ENCODE measurements at regions not wholly inside any gene's neighbourhood (a gene's known extent, or its start where the extent isn't known, plus 50 kb on each side); places are given as distances from the start of the nearest gene placed in this dataset.

DNA sequence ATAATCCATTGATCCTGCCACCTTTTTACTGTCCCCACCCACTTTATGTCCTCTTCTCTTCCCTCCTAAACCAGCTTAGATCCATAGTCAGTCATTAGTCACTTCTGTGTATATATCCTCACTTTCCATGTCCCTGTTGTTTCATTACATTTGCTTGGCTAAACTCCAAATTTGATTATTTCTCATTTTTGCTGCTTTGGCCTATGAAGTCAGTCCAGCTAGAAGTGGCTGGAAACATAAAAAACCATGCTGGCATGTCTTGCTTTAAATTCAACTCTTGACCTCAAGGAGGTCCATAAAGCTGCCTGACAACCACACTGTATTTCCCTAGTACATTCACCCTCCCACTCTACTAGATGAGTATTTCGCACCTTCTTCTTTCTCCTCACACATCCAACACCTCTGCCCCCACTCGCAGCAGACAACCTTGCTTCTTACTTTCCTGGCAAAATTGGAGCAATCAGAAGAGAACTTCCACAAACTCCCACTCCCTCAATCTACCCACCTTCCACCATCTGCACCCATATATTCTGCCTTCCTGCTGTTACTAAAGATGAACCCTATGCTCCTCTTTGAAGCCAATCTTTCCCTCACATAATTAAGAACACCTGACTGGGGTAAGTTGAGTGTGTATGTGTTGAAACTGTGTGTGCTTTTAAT is 72.1 kb downstream of the ZNF648 start:
- Histone ChIP-seq H3K4me1 (ENCODE audit: control insufficient read depth, low read length) (no peaks in the 10 kb centered on the region), H3K27me3 (ENCODE audit: control insufficient read depth, low read length) (no peaks in the 10 kb centered on the region), H3K9me3 (ENCODE audit: control insufficient read depth, insufficient read depth, low read length) (no peaks in the 10 kb centered on the region), H3K27ac (ENCODE audit: low read depth, low read length) (no peak overlapping the region), H3K4me2 (ENCODE audit: low read length) (no peak overlapping the region), H3K9me2 (replicated peaks; ENCODE audit: control insufficient read depth, low read length) (no peaks in the 10 kb centered on the region), H4K20me1 (ENCODE audit: control insufficient read depth, insufficient read depth, low read depth, low read length) (no peaks in the 10 kb centered on the region), H3K4me3 (ENCODE audit: low read length) (no peak overlapping the region), H3K79me2 (ENCODE audit: control insufficient read depth, low read length) (no peaks in the 10 kb centered on the region), H3K36me3 (ENCODE audit: control insufficient read depth, low read length) (no peaks in the 10 kb centered on the region), H3F3A (ENCODE audit: control insufficient read depth, insufficient read depth) (no peaks in the 10 kb centered on the region)
- TF ChIP-seq EZH2phosphoT487 (IDR thresholded peaks at IDR 0.05; ENCODE audit: borderline replicate concordance, low read length) = no peak
- TF ChIP-seq, protein P1, sequence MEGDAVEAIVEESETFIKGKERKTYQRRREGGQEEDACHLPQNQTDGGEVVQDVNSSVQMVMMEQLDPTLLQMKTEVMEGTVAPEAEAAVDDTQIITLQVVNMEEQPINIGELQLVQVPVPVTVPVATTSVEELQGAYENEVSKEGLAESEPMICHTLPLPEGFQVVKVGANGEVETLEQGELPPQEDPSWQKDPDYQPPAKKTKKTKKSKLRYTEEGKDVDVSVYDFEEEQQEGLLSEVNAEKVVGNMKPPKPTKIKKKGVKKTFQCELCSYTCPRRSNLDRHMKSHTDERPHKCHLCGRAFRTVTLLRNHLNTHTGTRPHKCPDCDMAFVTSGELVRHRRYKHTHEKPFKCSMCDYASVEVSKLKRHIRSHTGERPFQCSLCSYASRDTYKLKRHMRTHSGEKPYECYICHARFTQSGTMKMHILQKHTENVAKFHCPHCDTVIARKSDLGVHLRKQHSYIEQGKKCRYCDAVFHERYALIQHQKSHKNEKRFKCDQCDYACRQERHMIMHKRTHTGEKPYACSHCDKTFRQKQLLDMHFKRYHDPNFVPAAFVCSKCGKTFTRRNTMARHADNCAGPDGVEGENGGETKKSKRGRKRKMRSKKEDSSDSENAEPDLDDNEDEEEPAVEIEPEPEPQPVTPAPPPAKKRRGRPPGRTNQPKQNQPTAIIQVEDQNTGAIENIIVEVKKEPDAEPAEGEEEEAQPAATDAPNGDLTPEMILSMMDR (IDR thresholded peaks at IDR 0.05; ENCODE audit: low read depth, low read length, poor library complexity, severe bottlenecking) = no peak

DNA sequence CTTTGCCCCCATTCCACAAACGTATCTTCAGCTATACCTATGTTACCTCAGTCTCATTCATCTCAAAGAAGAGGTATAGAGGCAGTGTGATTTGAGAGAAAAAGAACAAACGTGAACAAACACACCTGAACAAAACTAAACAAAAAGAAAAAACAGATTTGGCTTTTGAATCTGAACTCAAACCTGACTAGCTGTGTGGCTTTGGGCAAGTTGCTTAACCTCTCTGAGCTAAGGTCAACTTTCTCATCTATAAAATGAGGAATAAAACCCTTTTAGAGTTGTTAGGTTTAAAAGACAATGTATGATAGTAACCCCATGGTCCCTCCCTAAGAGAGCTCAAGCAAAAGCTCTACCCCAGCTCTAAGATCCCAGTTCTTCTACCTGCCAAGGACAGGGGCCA is 73.5 kb downstream of the ZNF648 start:
- no peaks in the 10 kb centered on the region for H3K4me1 ChIP-seq (ENCODE audit: control insufficient read depth, low read length)
- H3K27me3 ChIP-seq (ENCODE audit: control insufficient read depth, low read length) = peaks cover 2% of the 10 kb centered on the region; the same call in 1 of the 2 replicates
- H3K9me2 ChIP-seq (replicated peaks; ENCODE audit: control insufficient read depth, low read length) = no peaks in the 10 kb centered on the region
- TF ChIP-seq, protein P1 (IDR thresholded peaks at IDR 0.05; ENCODE audit: low read depth, low read length, poor library complexity, severe bottlenecking) = no peak
- TF ChIP-seq EZH2phosphoT487 (IDR thresholded peaks at IDR 0.05; ENCODE audit: borderline replicate concordance, low read length) = no peak
- H3K9me3 ChIP-seq (ENCODE audit: control insufficient read depth, insufficient read depth, low read length) = no peaks in the 10 kb centered on the region
- no peaks in the 10 kb centered on the region for H3K79me2 ChIP-seq (ENCODE audit: control insufficient read depth, low read length)
- H3F3A ChIP-seq (ENCODE audit: control insufficient read depth, insufficient read depth) = no peaks in the 10 kb centered on the region
- no peaks in the 10 kb centered on the region for H3K36me3 ChIP-seq (ENCODE audit: control insufficient read depth, low read length)
- no peak overlapping the region for H3K27ac ChIP-seq (ENCODE audit: low read depth, low read length)
- H3K4me2 ChIP-seq (ENCODE audit: low read length) = no peak overlapping the region
- H4K20me1 ChIP-seq (ENCODE audit: control insufficient read depth, insufficient read depth, low read depth, low read length) = no peaks in the 10 kb centered on the region
- H3K4me3 ChIP-seq (ENCODE audit: low read length) = no peak overlapping the region

DNA sequence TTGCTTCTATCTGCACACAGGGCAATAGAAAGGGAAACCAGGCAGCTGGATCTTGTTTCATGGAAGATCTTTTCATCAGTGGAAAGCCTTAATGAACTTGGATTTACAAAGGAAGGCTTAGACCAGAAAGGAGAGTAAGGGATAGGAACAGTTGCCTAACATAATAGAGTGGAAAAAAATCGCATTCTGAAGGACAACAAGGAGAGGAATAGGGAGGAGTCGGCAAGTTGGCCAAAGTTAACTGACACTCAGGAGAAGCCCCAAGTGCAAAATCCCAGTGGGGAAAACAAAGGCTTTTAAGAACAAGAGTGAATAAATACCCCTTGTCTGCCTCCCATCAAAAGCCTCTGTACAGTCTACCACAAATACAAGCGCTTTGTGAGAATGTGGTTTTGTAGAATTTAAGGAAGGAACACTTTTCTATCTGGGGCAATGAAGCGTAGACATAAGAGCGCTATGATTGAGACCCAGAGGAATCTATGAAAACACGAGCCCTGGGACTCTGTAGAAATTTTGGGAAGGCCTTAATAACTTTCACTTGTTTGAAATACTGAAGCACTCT is 74.1 kb downstream of the ZNF648 start:
- Histone ChIP-seq H3K27ac (ENCODE audit: low read depth, low read length) (no peak overlapping the region), H3K9me3 (ENCODE audit: control insufficient read depth, insufficient read depth, low read length) (no peaks in the 10 kb centered on the region), H3K4me2 (ENCODE audit: low read length) (no peak overlapping the region), H3K4me1 (ENCODE audit: control insufficient read depth, low read length) (no peaks in the 10 kb centered on the region), H3K27me3 (ENCODE audit: control insufficient read depth, low read length) (peaks cover 2% of the 10 kb centered on the region; the same call in 1 of the 2 replicates), H4K20me1 (ENCODE audit: control insufficient read depth, insufficient read depth, low read depth, low read length) (no peaks in the 10 kb centered on the region), H3K9me2 (replicated peaks; ENCODE audit: control insufficient read depth, low read length) (no peaks in the 10 kb centered on the region), H3K36me3 (ENCODE audit: control insufficient read depth, low read length) (no peaks in the 10 kb centered on the region), H3K4me3 (ENCODE audit: low read length) (no peak overlapping the region), H3K79me2 (ENCODE audit: control insufficient read depth, low read length) (no peaks in the 10 kb centered on the region), H3F3A (ENCODE audit: control insufficient read depth, insufficient read depth) (no peaks in the 10 kb centered on the region)
- TF ChIP-seq, protein P1 (IDR thresholded peaks at IDR 0.05; ENCODE audit: low read depth, low read length, poor library complexity, severe bottlenecking) = no peak
- no peak for TF ChIP-seq EZH2phosphoT487 (IDR thresholded peaks at IDR 0.05; ENCODE audit: borderline replicate concordance, low read length)
